Esophagus muscularis mucosa (tissue), 3 donors: ENCODE measurements at regions not wholly inside any gene's neighbourhood (a gene's known extent, or its start where the extent isn't known, plus 50 kb on each side); places are given as distances from the start of the nearest gene placed in this dataset.

Experiments used
- CTCF ChIP-seq, 3 experiments: fragments of 200-600 bp in 2 of 3; fragments of 450-650 bp in 1 of 3; sonication (generic) in 2 of 3; IDR thresholded peaks; one replicate each; pipeline ENCODE4 v1.5.1; 2017 to 2019; ENCODE audit warnings: antibody characterized with exemption in 3 of 3, mild to moderate bottlenecking in 2 of 3, moderate library complexity in 1 of 3
- POLR2A ChIP-seq: fragments of 450-650 bp; IDR thresholded peaks from one replicate; pipeline ENCODE4 v1.6.1; 2017; ENCODE audit warnings: antibody characterized with exemption, moderate library complexity, mild to moderate bottlenecking, low read depth
- POLR2AphosphoS5 ChIP-seq, 2 donors: sonication (generic); formaldehyde crosslinking; IDR thresholded peaks; one replicate each; pipeline ENCODE4 v1.6.1; 2017; ENCODE audit warnings: antibody characterized with exemption in 2 of 2

DNA sequence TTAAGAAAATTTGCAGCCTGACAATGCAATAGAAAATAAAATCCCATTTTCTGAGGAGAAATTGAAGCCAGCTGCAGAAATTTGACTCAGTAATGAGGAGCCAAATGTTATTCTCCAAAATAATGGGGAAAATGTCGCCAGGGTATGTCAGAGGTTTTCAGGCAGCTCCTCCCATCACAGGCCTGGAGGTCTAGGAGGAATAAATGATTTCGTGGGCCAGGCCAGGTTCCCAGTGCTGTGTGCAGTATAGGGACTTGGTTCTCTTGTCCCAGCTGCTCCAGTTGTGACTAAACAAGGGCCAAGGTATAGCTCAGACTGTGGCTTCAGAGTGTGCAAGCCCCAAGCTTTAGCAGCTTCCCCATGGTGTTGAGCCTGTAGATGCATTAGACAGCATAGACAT, 1240.8 kb upstream of the ADGRB3 start:
- TF ChIP-seq POLR2A (no peak), CTCF (IDR thresholded peaks at IDR 0.05) (no peak), POLR2AphosphoS5 (IDR thresholded peaks at IDR 0.05) (no peak)
